GM19324 (cell line): ENCODE measurements at regions not wholly inside any gene's neighbourhood (a gene's known extent, or its start where the extent isn't known, plus 50 kb on each side); places are given as distances from the start of the nearest gene placed in this dataset.
"Not testable (repeated sequence)": the region's sequence is repeated elsewhere in the genome, so short reads cannot be mapped to it uniquely, and the experiment has no call there.

Source experiments
- ATAC-seq: cut with Tn5 transposase; IDR thresholded peaks from one replicate; pipeline ENCODE4 v1.9.1; 2021; ENCODE audit warnings: mild to moderate bottlenecking, moderate library complexity; ENCODE audit not compliant: unreplicated experiment, low FRiP score

DNA sequence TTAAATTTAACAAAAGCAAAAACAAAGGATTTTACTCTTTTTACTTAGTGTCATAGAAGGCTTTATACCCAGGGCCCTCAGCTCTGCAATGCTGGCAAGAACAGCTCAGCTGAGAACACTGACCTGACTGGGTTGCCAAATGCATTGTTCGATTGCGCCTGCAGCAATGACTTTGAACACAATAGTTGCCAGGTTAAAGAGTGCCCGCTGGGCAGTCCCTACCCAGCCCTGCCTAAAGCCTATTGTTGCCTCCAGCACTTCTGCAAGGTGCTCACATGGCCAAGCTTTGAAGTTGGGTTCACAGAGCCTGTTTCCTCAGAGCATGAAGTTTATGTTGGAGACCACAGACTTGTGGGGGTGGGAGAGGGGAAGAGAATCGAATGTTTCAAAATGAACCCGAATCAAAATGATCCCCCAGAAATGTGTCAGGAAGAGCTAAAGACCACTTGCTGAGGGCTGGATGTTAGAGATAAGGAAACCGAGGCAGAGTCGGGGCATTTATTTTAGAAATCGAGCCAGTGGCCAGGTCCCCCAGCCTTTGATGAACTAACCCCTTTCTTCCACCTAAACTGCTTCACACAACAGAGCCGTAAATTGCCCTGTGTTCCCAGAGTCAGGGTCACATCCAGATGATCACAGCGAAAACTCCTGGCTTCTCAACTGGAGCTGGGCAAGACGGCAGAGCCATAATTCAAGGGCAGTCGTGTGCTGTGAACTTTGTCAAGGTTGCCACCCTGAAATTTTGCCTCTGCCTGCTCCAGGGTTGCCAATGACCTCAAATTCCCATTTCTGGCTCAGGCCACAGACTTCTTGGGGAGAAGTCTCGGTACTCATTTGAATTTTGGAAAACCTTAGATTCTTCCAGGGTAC is 55.0 kb downstream of the FOXA2 start:
- ATAC-seq: no peak

DNA sequence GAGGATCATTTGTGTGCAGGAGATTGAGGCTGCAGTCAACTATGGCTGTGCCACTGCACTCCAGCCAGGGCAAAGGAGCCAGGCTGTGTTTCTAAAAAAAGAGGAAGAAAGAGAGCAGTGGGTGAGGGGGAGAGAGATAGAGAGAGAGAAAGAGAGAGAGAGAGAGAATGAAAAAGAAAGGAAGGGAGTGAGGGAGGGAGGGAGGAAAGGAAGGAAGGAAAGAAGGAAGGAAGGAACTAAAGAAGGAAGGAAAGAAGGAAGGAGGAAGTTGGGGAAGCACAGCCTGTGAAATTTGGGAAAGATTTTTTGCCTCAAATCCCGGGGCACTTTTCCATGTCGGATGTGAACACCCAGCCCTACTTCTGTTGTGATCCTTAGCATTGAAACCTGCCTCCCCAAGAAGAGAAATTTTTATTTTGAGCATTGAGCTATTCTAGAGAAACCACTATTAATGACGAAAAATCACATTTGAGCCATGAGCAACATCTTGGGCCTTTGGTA is 57.8 kb downstream of the FOXA2 start:
- ATAC-seq: no peak

DNA sequence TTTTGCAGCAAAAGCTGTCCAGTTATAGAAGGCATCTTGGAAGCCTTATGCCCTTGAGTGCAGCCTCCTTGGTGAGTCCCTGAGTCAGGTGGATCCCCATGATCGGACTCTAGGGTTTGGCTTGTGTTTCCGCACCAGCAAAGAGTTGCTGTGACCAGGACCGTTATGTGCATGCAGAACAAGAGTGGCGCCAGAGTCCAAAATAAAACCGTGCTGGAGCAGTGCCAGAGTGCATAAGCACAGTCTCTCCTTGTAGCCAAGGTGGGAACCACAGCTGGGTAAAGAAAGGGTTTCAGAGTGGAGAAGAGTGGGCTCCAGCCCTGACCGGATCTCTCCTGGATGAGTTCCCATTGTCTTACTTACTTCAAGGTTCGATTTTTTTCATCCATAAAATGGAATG is 58.6 kb downstream of the FOXA2 start:
- ATAC-seq: no peak

DNA sequence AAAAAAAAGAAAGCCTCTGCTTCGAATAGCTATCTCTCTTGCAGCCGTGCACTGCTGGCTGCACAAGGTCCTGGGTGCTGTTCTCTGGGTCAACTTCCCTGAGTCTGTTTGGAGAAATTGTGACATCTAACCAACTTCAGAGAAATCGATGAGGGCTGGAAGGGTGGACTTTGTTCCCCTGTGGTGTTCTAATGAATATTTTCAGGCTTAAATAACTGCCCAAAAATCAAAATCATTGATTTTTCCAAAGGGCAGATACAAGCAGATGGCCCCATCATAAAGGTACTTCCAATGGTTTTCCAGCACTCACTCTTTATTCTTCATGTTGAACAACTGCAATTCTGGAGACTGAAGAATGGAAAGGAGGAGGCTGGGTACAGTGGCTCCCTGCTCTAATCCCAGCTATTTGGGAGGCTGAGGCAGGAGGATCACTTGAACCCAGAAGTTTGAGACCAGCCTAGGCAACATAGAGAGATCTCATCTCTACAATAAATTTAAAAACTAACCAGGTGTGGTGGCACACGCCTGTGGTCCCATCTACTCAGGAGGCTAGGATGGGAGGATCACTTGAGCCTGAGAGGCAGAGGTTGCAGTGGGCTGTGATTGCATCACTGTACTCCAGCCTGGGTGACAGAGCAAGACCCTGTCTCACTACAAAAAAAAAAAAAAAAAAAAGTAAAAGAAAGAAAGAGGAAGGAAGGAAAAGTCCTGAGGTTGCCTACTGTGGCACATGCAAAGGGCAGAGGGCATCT is 59.1 kb downstream of the FOXA2 start:
- ATAC-seq: no peak

DNA sequence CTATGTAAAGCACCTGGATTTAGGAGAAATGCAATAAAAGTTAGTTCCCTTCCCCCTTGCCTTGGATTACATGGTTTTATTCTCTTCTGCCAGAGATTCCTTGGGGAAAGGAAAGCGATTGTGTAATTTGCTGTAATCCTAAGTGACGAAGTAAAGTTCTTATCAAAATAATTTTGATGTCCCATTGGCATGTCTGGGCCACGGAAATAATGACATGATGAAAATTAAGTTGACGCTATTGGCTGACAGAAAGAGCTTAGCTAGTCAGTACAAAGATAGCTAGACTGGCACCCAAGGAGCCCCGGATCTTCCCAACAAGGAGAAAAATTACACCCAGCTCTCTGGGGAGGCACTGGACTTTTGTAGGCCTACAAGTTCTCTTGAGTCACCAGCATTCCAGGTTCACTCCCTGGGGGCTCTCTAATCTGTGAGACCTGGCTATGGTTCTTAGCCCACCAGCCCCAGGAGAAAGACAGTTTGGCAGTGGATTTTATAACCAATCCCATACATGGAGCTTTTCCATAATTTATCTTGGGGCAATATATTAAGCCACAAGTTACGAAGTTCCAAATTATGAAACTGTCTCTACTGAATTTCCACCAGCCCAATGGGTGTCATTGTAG is 59.9 kb downstream of the FOXA2 start:
- no peak for ATAC-seq

DNA sequence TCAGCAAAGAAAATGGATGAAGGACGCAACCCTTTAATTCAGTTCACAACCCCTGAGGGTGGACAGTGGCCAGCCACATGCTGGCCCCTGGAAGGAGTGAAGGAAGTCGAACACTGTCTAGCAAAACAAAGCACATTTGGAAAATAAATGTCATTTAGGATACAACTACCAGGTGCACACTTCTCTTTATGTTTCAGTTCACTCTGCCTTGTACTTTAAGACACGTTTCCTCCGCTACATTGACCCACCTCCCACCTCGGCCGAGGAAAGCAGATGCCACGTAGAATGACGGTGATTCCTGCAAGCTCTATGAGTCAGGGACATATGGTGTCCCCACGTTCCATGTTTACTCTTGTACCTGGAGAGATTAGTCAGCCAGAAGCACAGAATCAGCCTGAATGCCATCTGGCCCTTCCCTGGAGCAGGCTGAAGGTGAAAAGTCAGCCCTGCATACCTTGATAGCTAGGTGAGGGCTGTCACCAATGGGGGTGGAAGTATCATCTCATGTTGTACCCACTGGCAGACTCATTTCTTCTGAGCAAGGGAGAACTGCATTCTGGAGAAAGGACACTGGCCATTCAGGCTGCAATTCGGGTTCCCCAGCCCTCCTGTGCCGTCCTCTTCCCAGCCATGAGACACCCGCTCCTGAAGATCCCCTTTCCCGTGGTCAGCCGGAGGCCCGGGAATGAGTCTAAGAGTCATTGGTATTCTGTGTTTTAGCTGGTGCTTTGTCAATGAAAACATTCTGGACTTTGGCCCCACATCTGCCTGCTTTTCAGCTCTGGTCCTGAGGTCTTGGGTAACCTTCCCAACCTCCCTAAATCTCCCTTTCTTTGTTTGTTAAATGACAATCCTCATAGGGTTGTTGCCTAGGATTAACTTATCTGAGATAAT is 60.6 kb downstream of the FOXA2 start:
- no peak for ATAC-seq

DNA sequence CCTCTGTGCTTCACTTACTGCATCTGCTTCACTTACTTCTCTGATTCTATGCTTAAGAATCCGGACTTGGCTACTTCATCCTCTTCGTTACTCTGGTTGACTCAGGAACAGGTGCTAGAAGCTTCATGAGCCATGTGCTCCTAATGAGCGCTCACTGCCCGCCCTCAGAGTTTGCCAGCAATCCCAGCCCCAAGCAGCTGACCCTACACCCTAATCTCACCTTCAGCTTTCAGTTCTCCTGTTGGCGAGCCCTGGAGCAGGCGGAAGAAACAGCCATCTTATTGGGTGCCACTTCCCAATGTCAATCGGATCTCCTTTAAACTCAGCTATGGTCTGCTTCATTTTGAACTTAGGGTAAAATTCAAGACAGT is 61.3 kb downstream of the FOXA2 start:
- ATAC-seq: no peak

DNA sequence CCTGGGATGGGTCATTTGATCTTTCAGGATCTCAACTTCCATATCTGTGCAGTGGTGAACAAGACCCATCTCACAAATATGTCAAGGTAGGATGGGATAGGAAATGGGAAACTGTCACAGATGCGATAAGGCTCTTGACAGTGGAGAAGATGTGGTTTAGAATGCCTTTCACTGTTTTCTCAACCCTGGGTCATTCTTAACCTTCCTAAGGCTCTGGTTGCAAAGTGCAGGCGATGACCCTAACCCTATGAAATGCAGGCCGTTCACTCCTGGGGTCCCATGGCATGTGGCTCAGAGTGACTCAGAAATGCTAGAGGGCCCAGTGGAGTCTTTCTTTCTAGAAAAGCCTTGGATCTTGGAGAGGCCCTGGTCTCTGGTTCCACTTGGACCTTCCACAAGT is 61.7 kb downstream of the FOXA2 start:
- no peak for ATAC-seq

DNA sequence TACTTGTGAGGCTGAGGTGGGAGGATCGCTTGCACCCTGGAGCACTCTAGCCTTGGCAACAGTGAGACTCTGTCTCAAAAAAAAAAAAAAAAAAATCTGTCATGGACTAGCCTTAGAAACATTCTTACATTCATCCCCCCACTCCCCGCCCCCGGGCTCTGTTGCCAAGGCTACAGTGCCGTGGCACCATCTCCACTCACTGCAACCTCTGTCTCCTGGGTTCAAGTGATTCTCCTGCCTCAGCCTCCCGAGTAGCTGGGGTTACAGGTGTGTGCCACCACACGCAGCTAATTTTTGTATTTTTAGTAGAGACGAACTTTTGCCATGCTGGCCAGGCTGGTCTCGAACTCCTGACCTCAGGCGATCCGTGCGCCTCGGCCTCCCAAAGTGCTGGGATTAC is 62.4 kb downstream of the FOXA2 start:
- ATAC-seq: not testable (repeated sequence)

DNA sequence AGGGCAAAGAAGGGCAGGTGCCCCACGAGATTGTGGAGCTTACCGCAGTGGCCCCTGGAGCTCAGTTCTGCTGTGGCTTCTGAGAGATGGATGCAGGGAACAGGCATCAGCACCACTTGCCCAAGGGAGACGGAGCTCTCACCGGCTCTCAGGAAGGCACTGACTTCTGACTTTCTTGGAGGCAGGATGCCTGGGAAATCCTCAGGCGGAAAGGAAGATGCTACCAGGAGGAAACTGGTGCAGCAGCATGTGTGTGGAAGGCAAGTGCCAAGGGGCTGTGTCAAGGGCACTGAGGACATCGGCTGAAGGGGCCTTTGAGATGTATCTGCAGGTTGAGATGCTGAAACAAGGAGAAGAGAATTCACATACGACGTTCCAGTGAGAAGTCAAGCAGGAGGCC is 64.0 kb downstream of the FOXA2 start:
- ATAC-seq: no peak

DNA sequence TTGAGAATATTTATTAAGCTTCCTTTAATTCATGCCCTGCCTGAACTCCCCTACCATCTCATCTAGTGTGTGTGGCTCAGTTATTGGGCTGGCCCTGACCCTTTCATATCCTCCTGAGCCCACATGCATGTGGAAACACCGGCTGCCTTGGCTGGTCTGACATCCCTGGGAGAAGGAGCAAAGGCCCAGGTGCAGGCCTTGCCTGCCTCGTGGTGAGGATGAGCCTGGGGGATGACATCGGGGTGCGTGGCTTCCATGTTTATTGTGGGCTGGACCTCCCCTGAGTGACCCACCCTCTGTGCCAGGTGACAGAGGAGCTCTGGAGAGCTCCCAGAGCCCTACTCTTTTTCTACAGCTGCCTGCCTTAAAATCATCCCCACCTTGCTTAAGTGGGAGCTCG is 69.1 kb downstream of the FOXA2 start:
- no peak for ATAC-seq

DNA sequence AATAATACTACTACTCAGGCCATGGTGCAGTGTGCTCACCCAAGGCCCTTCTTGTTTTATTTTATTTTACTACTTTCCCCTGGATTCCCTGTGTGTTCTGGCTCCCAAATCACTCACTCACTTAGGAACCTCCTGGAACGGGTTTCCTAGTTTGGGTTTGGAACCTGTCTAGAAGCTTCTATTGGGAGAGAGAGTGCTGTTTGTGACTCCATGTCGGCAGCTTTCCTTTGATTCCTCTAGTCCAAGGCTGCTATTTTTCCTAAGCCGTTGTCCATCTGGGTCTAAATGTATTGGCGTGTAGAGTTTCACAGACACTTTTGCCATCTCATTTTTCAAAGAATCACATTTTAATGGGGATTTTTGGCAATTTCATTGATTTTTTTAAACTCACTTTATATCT is 70.8 kb downstream of the FOXA2 start:
- ATAC-seq: no peak

DNA sequence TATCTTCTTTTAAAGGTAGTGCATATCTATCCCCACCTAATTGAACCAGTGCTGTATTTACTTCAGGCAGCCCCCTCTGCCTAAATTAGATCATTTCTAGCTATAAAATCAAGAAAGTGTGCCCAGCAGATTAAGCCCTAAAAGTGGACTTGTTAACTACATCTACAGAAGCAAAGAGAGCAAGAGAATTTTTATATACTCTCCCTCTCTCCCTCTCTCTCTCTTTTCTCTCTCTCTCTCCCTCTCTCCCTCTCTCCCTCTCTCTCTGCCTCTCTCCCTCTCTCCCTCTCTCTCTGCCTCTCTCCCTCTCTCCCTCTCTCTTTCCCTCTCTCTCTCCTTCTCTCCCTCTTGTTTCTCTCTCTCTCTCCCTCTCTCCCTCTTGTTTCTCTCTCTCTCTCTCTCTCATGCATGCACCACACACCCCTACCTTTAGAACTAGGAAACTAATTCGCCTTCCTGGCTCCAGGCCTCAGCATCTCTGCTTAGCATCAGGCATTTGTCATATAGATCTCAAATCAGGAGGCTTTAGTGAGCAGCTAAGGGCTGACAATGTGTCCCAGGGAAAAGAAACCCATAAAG is 71.4 kb downstream of the FOXA2 start:
- no peak for ATAC-seq

DNA sequence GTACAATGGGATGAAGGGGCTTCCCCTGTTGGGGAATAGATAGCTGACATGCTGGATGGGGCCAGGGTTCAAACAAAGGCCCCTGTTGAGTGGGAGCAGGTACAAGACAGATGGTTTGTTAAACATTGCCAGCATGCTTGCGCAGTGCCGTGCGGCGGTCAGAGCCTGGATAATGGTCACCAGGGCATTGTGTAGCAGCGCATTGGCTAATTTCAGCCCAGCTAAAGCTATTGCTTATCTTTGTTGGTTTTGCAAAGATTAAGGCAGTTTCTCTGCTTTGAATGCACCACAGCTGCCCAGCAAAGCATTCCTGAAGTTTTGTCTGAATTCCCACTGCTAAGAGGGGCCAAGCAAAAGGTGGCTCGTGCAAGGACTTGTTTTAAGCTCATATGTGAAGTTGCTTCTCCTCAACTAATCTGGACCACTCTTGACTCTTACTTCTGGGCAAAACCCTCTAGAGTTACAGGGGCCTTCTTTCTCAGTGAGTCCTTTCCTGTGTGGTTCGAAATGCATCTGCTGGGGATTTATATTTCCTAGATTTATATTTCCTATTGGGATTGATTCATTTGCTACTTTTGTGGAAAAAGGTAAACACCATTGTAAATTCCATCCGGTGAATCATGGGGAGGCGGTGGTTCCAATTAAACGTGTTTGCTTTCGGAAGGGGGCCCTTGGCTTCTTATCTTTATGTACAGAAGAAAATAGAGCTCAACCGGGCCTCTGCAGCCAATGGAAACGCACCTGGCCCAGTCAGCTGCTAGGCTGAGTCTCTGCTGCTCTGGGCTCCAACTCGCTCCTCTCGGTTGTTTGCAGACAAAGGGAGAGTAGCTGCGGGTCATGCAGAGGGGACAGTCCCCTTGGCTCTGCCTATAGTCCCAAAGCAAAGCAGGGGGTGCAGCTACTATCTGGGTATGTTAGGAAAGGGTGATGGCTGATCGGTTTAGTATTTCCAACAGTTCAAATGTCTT is 72.1 kb downstream of the FOXA2 start:
- no peak for ATAC-seq

DNA sequence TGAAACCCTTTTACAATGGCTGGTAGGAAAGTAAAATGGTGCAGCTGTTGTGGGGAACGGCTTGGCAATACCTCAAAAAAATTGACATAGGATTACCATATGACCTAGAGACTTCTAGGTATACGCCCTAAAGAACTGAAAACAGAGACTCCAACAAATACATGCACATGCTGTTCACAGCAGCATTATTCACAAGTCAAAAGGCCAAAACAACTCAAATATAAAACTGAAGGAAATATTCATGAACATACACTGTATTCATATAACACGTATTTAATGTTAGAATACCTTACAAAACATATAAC is 74.6 kb downstream of the FOXA2 start:
- no peak for ATAC-seq

DNA sequence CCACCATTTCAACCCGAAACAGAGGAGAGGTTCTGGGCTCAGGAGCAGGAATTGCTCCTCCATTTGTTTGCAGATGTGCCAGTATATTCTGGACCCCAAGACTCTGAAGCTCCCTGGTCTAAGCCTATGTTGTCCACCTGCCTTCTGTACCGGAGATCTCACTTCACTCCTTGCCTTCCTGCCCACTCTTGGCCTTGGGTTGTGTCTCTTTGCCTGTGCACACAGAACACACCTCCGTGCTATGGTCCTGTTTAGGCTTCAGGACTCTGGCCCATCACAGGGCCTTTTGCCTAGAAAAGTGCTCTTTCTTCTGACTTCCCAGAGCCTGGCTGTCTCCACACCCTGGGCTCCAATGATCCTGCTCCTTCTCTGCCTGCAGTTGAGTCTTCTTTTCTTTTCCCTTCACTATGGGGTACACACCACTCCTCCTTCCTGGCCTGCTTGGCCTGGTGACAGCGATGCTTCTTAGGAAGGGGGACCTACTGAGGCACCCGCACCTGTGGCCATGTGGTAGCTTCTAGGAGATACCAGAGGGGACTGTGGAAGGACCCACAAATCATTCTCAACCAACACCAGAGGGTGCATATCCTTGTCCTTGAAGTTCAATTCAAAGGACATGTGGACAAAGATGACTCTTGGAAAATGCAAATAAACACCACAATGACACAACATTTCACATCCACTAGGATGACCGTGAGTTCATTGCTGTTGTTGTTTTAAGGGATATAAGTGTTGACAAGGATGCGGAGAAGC is 75.1 kb downstream of the FOXA2 start:
- no peak for ATAC-seq

DNA sequence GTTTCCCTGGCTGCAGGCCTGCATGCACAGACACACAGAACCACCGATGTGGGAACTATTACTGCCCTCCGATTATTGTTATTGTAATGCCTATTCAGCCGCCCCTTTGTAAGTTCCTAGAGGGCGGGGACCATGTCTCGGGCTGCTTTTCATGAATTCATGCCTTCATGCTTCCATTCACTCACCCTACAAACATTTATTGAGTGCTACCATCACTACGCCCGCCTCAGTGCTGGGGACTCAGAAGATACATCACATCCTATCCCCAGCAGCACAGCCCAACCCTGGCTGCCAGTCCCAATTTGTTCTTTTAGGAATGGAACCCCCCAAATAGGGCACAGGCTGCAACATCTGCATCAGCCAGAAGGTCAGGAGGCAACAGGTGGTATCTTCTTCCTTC is 75.9 kb downstream of the FOXA2 start:
- no peak for ATAC-seq

DNA sequence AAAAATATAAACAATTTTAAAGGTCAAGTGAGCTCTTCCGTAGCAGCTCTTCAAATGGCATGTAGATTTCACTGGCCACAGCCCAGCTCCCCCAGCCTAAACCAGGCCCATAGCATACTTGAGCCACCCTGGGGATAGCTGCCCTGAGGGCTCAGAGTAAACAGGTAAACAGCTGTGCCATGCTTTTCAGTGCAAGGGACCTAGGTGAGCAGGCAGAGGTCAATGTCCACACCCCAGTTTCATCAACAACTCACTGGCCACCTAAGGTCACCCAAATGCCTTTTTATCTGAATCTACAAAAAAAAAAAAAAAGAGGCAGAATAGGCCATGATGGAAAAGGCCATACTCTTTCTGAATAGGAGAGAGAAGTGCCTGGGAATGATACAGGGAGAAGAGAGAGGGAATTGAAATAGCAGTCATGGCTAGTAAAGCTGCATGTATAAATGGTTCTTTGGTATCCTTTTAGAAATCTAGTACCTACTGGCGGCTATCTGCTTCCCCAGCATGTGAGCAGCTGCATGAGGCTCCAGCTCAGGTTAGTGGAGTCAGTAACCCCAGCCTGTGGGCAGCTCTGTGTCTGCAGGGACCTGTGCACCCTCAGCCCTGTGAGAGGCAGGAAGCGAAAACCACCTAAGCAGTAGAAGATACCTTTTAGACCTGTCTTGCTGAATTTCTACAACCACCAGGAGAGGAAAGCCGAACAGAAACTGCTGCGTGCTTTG is 77.0 kb downstream of the FOXA2 start:
- ATAC-seq: no peak
